Testis (tissue), 2 donors: ENCODE measurements at regions not wholly inside any gene's neighbourhood (a gene's known extent, or its start where the extent isn't known, plus 50 kb on each side); places are given as distances from the start of the nearest gene placed in this dataset.

Source experiments
- DNase-seq: peaks from one replicate; pipeline ENCODE4 v3.0.0-alpha.2; 2019
- H3K27ac ChIP-seq, 2 donors: fragments of 200-600 bp; sonication (generic); one replicate each; pipeline ENCODE4 v1.5.1; 2019
- H3K27me3 ChIP-seq: fragments of 200-600 bp; sonication (generic); one replicate; pipeline ENCODE4 v1.5.1; 2019
- H3K36me3 ChIP-seq: fragments of 200-600 bp; sonication (generic); one replicate; pipeline ENCODE4 v1.5.1; 2017; ENCODE audit warnings: low read depth; ENCODE audit errors: missing control alignments
- H3K4me1 ChIP-seq: fragments of 200-600 bp; sonication (generic); one replicate; pipeline ENCODE4 v1.5.1; 2019
- H3K4me3 ChIP-seq, 2 donors: fragments of 200-600 bp; sonication (generic); one replicate each; pipeline ENCODE4 v1.5.1; 2017 to 2019
- H3K9me3 ChIP-seq: fragments of 200-600 bp; sonication (generic); one replicate; pipeline ENCODE4 v1.5.1; 2017
- CTCF ChIP-seq, 3 experiments: fragments of 450-650 bp in 2 of 3; fragments of 200-600 bp in 1 of 3; sonication (generic) in 1 of 3; IDR thresholded peaks; one replicate each; pipeline ENCODE4 v1.5.1; 2016 to 2019; ENCODE audit warnings: antibody characterized with exemption in 3 of 3, mild to moderate bottlenecking in 2 of 3, moderate library complexity in 1 of 3
- POLR2A ChIP-seq: fragments of 450-650 bp; IDR thresholded peaks from one replicate; pipeline ENCODE4 v1.6.1; 2017; ENCODE audit warnings: antibody characterized with exemption, mild to moderate bottlenecking, moderate library complexity
- WGBS, 2 donors: methylation state at CpG; one replicate each; pipeline ENCODE4 v1.1.5; 2018; 5-methylcytosine and 5-hydroxymethylcytosine counted together
- intact Hi-C: fragments of 100-400 bp; cut with DNase I; formaldehyde crosslinking; loops from one replicate; pipeline ENCODE4 v1.15.1; 2023; ENCODE audit warnings: low total_unique reads

GRCh38 chr16:80889779-80890359, 85.5 kb upstream of the CDYL2 start:
- no peak overlapping the region for H3K27ac ChIP-seq
- intact Hi-C loops: no loop called here
- no peak overlapping the region for H3K4me3 ChIP-seq
- TF ChIP-seq CTCF (IDR thresholded peaks at IDR 0.05) (no peak), POLR2A (no peak)
- WGBS, 2 donors: 77 to 87% methylated on average over 4 of the region's 4 CpGs
- H3K27me3 ChIP-seq: no peaks in the 10 kb centered on the region
- no peaks in the 10 kb centered on the region for H3K9me3 ChIP-seq
- DNase-seq: no peak
- H3K36me3 ChIP-seq: no peaks in the 10 kb centered on the region
- no peaks in the 10 kb centered on the region for H3K4me1 ChIP-seq

- 93 to 99% methylated on average over 3 of the region's 3 CpGs for WGBS, 2 donors
- H3K9me3 ChIP-seq: no peaks in the 10 kb centered on the region
- H3K27me3 ChIP-seq: no peaks in the 10 kb centered on the region
- H3K36me3 ChIP-seq: no peaks in the 10 kb centered on the region
- H3K4me1 ChIP-seq: no peaks in the 10 kb centered on the region
- H3K27ac ChIP-seq: no peak overlapping the region
- H3K4me3 ChIP-seq: no peak overlapping the region
- DNase-seq: no peak
- TF ChIP-seq CTCF (IDR thresholded peaks at IDR 0.05): no peak
- TF ChIP-seq POLR2A: no peak
- intact Hi-C loops: no loop called here
These were observed 82.7 kb upstream of the CDYL2 start for GRCh38 chr16:80887062-80887461.

GRCh38 chr16:80883816-80884215, 79.4 kb upstream of the CDYL2 start:
- Histone ChIP-seq H3K9me3 (no peaks in the 10 kb centered on the region), H3K27ac (no peak overlapping the region), H3K36me3 (no peaks in the 10 kb centered on the region), H3K4me1 (no peaks in the 10 kb centered on the region), H3K27me3 (no peaks in the 10 kb centered on the region), H3K4me3 (no peak overlapping the region)
- intact Hi-C loops: no loop called here
- TF ChIP-seq CTCF (IDR thresholded peaks at IDR 0.05) (no peak), POLR2A (no peak)
- DNase-seq: no peak
- 83 to 88% methylated on average over 5 of the region's 5 CpGs for WGBS, 2 donors

GRCh38 chr16:80883159-80883642, 78.8 kb upstream of the CDYL2 start:
- Histone ChIP-seq H3K9me3 (no peaks in the 10 kb centered on the region), H3K36me3 (no peaks in the 10 kb centered on the region), H3K27ac (no peak overlapping the region), H3K4me3 (no peak overlapping the region), H3K27me3 (no peaks in the 10 kb centered on the region), H3K4me1 (no peaks in the 10 kb centered on the region)
- whole genome bisulfite sequencing, 2 donors: 68 to 79% methylated on average over 4 of the region's 4 CpGs
- DNase-seq: no peak
- TF ChIP-seq CTCF (IDR thresholded peaks at IDR 0.05) (no peak), POLR2A (no peak)
- intact Hi-C loops: no loop called here

- H3K27ac ChIP-seq: peak overlapping the region in 1 of 2 donors; percentile 10
- no peaks in the 10 kb centered on the region for H3K36me3 ChIP-seq
- H3K9me3 ChIP-seq: no peaks in the 10 kb centered on the region
- no peaks in the 10 kb centered on the region for H3K27me3 ChIP-seq
- no peak overlapping the region for H3K4me3 ChIP-seq
- H3K4me1 ChIP-seq: peaks cover 10% of the 10 kb centered on the region
- TF ChIP-seq CTCF (IDR thresholded peaks at IDR 0.05) (no peak), POLR2A (no peak)
- peak; percentile 43 for DNase-seq
- intact Hi-C loops: no loop called here
- WGBS, 2 donors: 12 to 20% methylated on average over 5 of the region's 5 CpGs
These were observed 71.2 kb upstream of the CDYL2 start for GRCh38 chr16:80875616-80876015.
